HG02840 (cell line): ENCODE measurements at regions not wholly inside any gene's neighbourhood (a gene's known extent, or its start where the extent isn't known, plus 50 kb on each side); places are given as distances from the start of the nearest gene placed in this dataset.
"Not testable (repeated sequence)": the region's sequence is repeated elsewhere in the genome, so short reads cannot be mapped to it uniquely, and the experiment has no call there.

Source experiments
- ATAC-seq: cut with Tn5 transposase; IDR thresholded peaks from one replicate; pipeline ENCODE4 v1.9.1; 2021; ENCODE audit warnings: mild to moderate bottlenecking, moderate library complexity, moderate number of reproducible peaks; ENCODE audit not compliant: unreplicated experiment, low FRiP score

- ATAC-seq, result no peak
Observed at GRCh38 chr6:146980900-146981329, 223.3 kb upstream of the STXBP5 start.

- no peak for ATAC-seq
Observed at GRCh38 chr6:146981981-146982380, 222.2 kb upstream of the STXBP5 start.

- ATAC-seq, result no peak
Observed at GRCh38 chr6:146984251-146984924, 219.8 kb upstream of the STXBP5 start.

GRCh38 chr6:146985111-146985510 is 219.1 kb upstream of the STXBP5 start:
- ATAC-seq, result no peak

- ATAC-seq, result no peak
Observed at GRCh38 chr6:146985966-146986365, 218.3 kb upstream of the STXBP5 start.

GRCh38 chr6:146987938-146988337 is 216.3 kb upstream of the STXBP5 start:
- ATAC-seq, result not testable (repeated sequence)

- ATAC-seq, result no peak
Observed at GRCh38 chr6:146989860-146990259, 214.4 kb upstream of the STXBP5 start.

- ATAC-seq, result no peak
Observed at GRCh38 chr6:146990284-146990683, 213.9 kb upstream of the STXBP5 start.

- no peak for ATAC-seq
Observed at GRCh38 chr6:146990821-146991798, 213.1 kb upstream of the STXBP5 start.

GRCh38 chr6:146997062-146997461 is 207.2 kb upstream of the STXBP5 start:
- ATAC-seq, result no peak

GRCh38 chr6:146999766-147000165 is 204.5 kb upstream of the STXBP5 start:
- no peak for ATAC-seq

GRCh38 chr6:147000545-147001488 is 203.4 kb upstream of the STXBP5 start:
- ATAC-seq, result no peak

GRCh38 chr6:147001621-147002020 is 202.6 kb upstream of the STXBP5 start:
- no peak for ATAC-seq

GRCh38 chr6:147003186-147003585 is 201.0 kb upstream of the STXBP5 start:
- no peak for ATAC-seq

GRCh38 chr6:147005499-147005898 is 198.7 kb upstream of the STXBP5 start:
- ATAC-seq, result no peak

- ATAC-seq, result no peak
Observed at GRCh38 chr6:147007441-147007840, 196.8 kb upstream of the STXBP5 start.

- no peak for ATAC-seq
Observed at GRCh38 chr6:147009358-147009757, 194.9 kb upstream of the STXBP5 start.

GRCh38 chr6:147015674-147016073 is 188.5 kb upstream of the STXBP5 start:
- no peak for ATAC-seq

- ATAC-seq, result no peak
Observed at GRCh38 chr6:147016440-147016839, 187.8 kb upstream of the STXBP5 start.

GRCh38 chr6:147017153-147017552 is 187.1 kb upstream of the STXBP5 start:
- no peak for ATAC-seq
